Gastroesophageal sphincter (tissue), 3 donors: ENCODE measurements at regions not wholly inside any gene's neighbourhood (a gene's known extent, or its start where the extent isn't known, plus 50 kb on each side); places are given as distances from the start of the nearest gene placed in this dataset.

Source experiments
- EP300 ChIP-seq: sonication (generic); formaldehyde crosslinking; IDR thresholded peaks from one replicate; pipeline ENCODE4 v1.6.1; 2017; ENCODE audit warnings: antibody characterized with exemption, mild to moderate bottlenecking
- POLR2A ChIP-seq, 2 donors: fragments of 450-650 bp; IDR thresholded peaks; one replicate each; pipeline ENCODE4 v1.6.1; 2017; ENCODE audit warnings: antibody characterized with exemption in 2 of 2, mild to moderate bottlenecking in 2 of 2, moderate library complexity in 1 of 2
- POLR2AphosphoS5 ChIP-seq: sonication (generic); formaldehyde crosslinking; IDR thresholded peaks from one replicate; pipeline ENCODE4 v1.6.1; 2017; ENCODE audit warnings: antibody characterized with exemption
- TF ChIP-seq, protein P1 (sequence below), 4 experiments: fragments of 200-600 bp in 2 of 4; fragments of 450-650 bp in 2 of 4; sonication (generic) in 1 of 4; IDR thresholded peaks; one replicate each; pipeline ENCODE4 v1.5.1; 2017 to 2019; ENCODE audit warnings: antibody characterized with exemption in 4 of 4, mild to moderate bottlenecking in 2 of 4, moderate library complexity in 2 of 4

DNA sequence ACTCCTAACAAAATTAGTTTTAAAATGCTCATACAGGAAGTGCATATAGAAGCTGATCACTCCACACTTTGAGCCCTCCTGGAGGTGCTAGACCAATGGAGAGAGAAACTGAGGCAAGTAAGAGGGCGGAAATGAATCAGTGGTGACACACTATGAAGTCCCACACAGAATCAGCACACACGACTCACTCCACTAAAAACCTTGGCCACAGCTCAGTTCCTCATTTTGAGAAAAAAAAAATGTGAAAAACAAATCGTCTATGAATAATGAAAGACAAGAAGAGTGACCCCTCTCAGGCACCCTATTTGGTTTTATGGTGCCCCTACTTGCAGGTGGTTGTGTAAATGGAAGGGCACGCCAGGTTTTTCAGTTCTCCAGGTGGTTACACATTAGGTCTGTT, 675.1 kb upstream of the BRINP3 start:
- TF ChIP-seq POLR2AphosphoS5 (no peak), POLR2A (IDR thresholded peaks at IDR 0.05) (no peak), EP300 (no peak)
- TF ChIP-seq, protein P1, sequence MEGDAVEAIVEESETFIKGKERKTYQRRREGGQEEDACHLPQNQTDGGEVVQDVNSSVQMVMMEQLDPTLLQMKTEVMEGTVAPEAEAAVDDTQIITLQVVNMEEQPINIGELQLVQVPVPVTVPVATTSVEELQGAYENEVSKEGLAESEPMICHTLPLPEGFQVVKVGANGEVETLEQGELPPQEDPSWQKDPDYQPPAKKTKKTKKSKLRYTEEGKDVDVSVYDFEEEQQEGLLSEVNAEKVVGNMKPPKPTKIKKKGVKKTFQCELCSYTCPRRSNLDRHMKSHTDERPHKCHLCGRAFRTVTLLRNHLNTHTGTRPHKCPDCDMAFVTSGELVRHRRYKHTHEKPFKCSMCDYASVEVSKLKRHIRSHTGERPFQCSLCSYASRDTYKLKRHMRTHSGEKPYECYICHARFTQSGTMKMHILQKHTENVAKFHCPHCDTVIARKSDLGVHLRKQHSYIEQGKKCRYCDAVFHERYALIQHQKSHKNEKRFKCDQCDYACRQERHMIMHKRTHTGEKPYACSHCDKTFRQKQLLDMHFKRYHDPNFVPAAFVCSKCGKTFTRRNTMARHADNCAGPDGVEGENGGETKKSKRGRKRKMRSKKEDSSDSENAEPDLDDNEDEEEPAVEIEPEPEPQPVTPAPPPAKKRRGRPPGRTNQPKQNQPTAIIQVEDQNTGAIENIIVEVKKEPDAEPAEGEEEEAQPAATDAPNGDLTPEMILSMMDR (IDR thresholded peaks at IDR 0.05) = no peak
